ENCODE measurements at regions not wholly inside any gene's neighbourhood (a gene's known extent, or its start where the extent isn't known, plus 50 kb on each side); places are given as distances from the start of the nearest gene placed in this dataset.

DNA sequence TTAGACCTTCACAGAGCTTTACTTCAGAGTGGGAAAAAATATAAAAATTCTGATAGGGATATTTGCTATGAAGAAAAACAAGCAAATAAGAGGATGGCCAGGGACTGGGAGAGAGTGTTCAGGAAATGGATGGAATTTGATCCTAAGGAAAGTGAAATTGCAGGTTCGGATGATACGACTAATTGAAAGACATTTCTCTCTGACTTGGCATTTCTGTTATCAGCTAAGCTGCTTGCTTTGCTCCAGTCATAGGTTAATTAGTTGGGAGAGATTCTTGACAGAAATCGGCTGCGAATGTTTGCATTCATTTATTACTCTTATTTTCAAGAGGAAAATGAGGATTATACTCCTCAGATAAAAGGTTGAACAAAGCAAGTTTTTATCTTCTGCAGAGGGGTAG lies 808.7 kb upstream of the NECTIN3 start:
- TF ChIP-seq FOXA1 (IDR thresholded peaks at IDR 0.05) (no peak), SP1 (IDR thresholded peaks at IDR 0.05) (no peak)

Measured in HEK293T (cell line).